HepG2 (cell line): ENCODE measurements at regions not wholly inside any gene's neighbourhood (a gene's known extent, or its start where the extent isn't known, plus 50 kb on each side); places are given as distances from the start of the nearest gene placed in this dataset.

Experiments used
- ATAC-seq: fragments of 200-7000 bp; cut with Tn5 transposase; 3 replicates; pipeline ENCODE4 v1.9.1; 2020; ENCODE audit warnings: mild to moderate bottlenecking, moderate library complexity
- BruUV-seq: library from RNA; stranded (reverse); fragments of 400-500 nt; replicated peaks from 2 replicates; lab custom pipeline; 2021; lab: Mats Ljungman, UMichigan
- CTCF ChIA-PET: fragments of 300-600 bp; formaldehyde crosslinking; extraction: SDS; loops from one replicate; lab custom pipeline; 2021; ENCODE audit warnings: low total read pairs, inconsistent platforms, low intra/inter-chr PET ratio; lab: Yijun Ruan, JAX
- POLR2A ChIA-PET: fragments of 350-600 bp; sonication (Branson Sonifier 250); formaldehyde crosslinking; loops from one replicate; lab custom pipeline; 2020; ENCODE audit warnings: antibody characterized with exemption, inconsistent platforms; lab: Yijun Ruan, JAX
- DNase-seq: peaks from one replicate; pipeline ENCODE4 v3.0.0-alpha.2; 2015; ENCODE audit warnings: low spot score
- FAIRE-seq: peaks from 3 replicates; lab custom pipeline; 2011; peaks lifted over from hg19 to GRCh38; lab: Jason Lieb, UNC
- H2AFZ ChIP-seq: one replicate; pipeline ENCODE4 v1.6.1; 2011; ENCODE audit warnings: low read length, inconsistent platforms
- H3K27ac ChIP-seq: fragments of 300-600 bp; 3 replicates; pipeline ENCODE4 v1.8.0; 2011; ENCODE audit warnings: mixed run types, mild to moderate bottlenecking, mixed read lengths, low read length, inconsistent platforms; ENCODE audit not compliant: insufficient read depth; ENCODE audit errors: extremely low read length
- H3K27me3 ChIP-seq, 2 experiments: fragments of 200-600 bp in 1 of 2; 2 replicates in 1 of 2; 3 replicates in 1 of 2; pipeline versions ENCODE4 v1.6.0 to v1.8.0; 2011; ENCODE audit warnings: low read length in 2 of 2, mild to moderate bottlenecking in 2 of 2, moderate library complexity in 2 of 2, inconsistent platforms in 1 of 2; ENCODE audit not compliant: insufficient read depth in 2 of 2, control insufficient read depth in 1 of 2
- H3K36me3 ChIP-seq, 2 experiments: fragments of 200-600 bp in 1 of 2; replicated peaks in 1 of 2; 2 replicates in 1 of 2; 3 replicates in 1 of 2; pipeline versions ENCODE4 v1.5.1 to v1.8.0; 2011; ENCODE audit warnings: low read length in 2 of 2, inconsistent platforms in 1 of 2; ENCODE audit not compliant: insufficient read depth in 2 of 2, control insufficient read depth in 1 of 2
- H3K4me1 ChIP-seq: 2 replicates; pipeline ENCODE4 v1.5.1; 2012; ENCODE audit warnings: low read length, inconsistent platforms; ENCODE audit not compliant: insufficient read depth
- H3K4me2 ChIP-seq: 2 replicates; pipeline ENCODE4 v1.6.0; 2011; ENCODE audit warnings: low read depth, low read length, inconsistent platforms
- H3K4me3 ChIP-seq, 3 experiments: fragments of 200-600 bp in 1 of 3; sonication (generic), shearing (Covaris generic) in 1 of 3; replicated peaks in 1 of 3; 2 replicates each; pipeline ENCODE4 v1.5.1; 2011 to 2016; ENCODE audit warnings: low read length in 3 of 3, inconsistent platforms in 2 of 3, low read depth in 2 of 3, mild to moderate bottlenecking in 2 of 3, control low read depth in 1 of 3, mixed read lengths in 1 of 3; ENCODE audit not compliant: insufficient read depth in 1 of 3
- H3K79me2 ChIP-seq: one replicate; pipeline ENCODE4 v1.6.1; 2011; ENCODE audit warnings: low read length, inconsistent platforms; ENCODE audit not compliant: insufficient read depth
- H3K9ac ChIP-seq: 2 replicates; pipeline ENCODE4 v1.6.0; 2011; ENCODE audit warnings: mild to moderate bottlenecking, low read depth, low read length, inconsistent platforms; ENCODE audit not compliant: insufficient read depth
- H3K9me3 ChIP-seq: 2 replicates; pipeline ENCODE4 v1.5.1; 2012; ENCODE audit warnings: mild to moderate bottlenecking, low read length
- H4K20me1 ChIP-seq: 2 replicates; pipeline ENCODE4 v1.6.0; 2011; ENCODE audit warnings: inconsistent platforms, mild to moderate bottlenecking, low read length, moderate library complexity; ENCODE audit not compliant: insufficient read depth
- CEBPG ChIP-seq: IDR thresholded peaks from 2 replicates; pipeline ENCODE4 v1.6.1; 2016
- FOSL1 ChIP-seq: sonication (generic); formaldehyde crosslinking; IDR thresholded peaks from 2 replicates; pipeline ENCODE4 v1.9.0; 2021; ENCODE audit warnings: missing genetic modification reagents, borderline replicate concordance
- HDAC6 ChIP-seq: fragments of 200-600 bp; sonication (generic); IDR thresholded peaks from 2 replicates; pipeline ENCODE4 v1.7.0; 2017; ENCODE audit warnings: mild to moderate bottlenecking, antibody characterized with exemption, low read length, low read depth
- MEF2D ChIP-seq: sonication (generic); formaldehyde crosslinking; IDR thresholded peaks from 2 replicates; pipeline ENCODE4 v1.5.1; 2020; ENCODE audit warnings: mild to moderate bottlenecking, missing genetic modification reagents
- NFE2 ChIP-seq: sonication (generic); formaldehyde crosslinking; IDR thresholded peaks from 2 replicates; pipeline ENCODE4 v1.4.0; 2020; ENCODE audit warnings: missing genetic modification reagents
- SIX1 ChIP-seq: sonication (generic); formaldehyde crosslinking; IDR thresholded peaks from 2 replicates; pipeline ENCODE4 v1.4.0; 2020; ENCODE audit warnings: missing genetic modification reagents, borderline replicate concordance
- in situ Hi-C: cut with HindIII; loops from 2 replicates; pipeline ENCODE4 v1.10.0; 2017; ENCODE audit warnings: low pct_unique_long_range_greater_than_20kb; ENCODE audit not compliant: extremely low pct_ligation_motif_present
- intact Hi-C: fragments of 100-400 bp; cut with micrococcal nuclease; formaldehyde crosslinking; loops from one replicate; pipeline ENCODE4 v1.10.0; 2022; ENCODE audit not compliant: unreplicated experiment
- TF ChIP-seq, protein P1 (sequence below): sonication (generic); formaldehyde crosslinking; IDR thresholded peaks from 2 replicates; pipeline ENCODE4 v1.4.0; 2020; ENCODE audit warnings: missing genetic modification reagents, borderline replicate concordance
- TF ChIP-seq, protein P2 (sequence below): sonication (generic); formaldehyde crosslinking; IDR thresholded peaks from 2 replicates; pipeline ENCODE4 v1.5.0; 2020; ENCODE audit warnings: mild to moderate bottlenecking, missing genetic modification reagents, borderline replicate concordance
- TF ChIP-seq, protein P3 (sequence below): sonication (generic); formaldehyde crosslinking; IDR thresholded peaks from 2 replicates; pipeline ENCODE4 v1.4.0; 2020; ENCODE audit warnings: missing genetic modification reagents

DNA sequence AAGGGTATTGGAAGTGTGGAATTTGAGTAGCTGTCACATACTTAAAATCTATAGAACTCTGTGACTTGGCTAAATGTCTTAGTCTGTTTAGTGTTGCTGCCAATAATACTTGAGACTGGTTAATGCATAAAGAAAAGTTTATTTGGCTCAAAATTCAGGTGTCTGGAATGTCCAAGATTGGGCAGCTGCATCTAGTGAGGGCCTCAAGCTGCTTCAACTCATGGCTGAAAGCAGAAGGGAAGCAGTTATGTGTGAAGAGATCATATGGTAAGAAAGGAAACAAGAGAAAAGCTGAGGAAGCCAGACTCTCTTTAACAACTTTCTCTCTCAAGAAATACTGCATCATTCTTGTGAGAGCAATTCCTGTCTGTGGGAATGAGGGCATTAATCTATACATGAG lies 1043.3 kb upstream of the CDH6 start:
- Histone ChIP-seq H3K27ac (no peak overlapping the region), H3K4me3 (no peak overlapping the region), H3K4me1 (no peaks in the 10 kb centered on the region), H3K4me2 (no peak overlapping the region), H3K27me3 (no peaks in the 10 kb centered on the region), H3K79me2 (no peaks in the 10 kb centered on the region), H3K9ac (no peak overlapping the region), H4K20me1 (no peaks in the 10 kb centered on the region), H2AFZ (no peak overlapping the region), H3K9me3 (peaks cover 34% of the 10 kb centered on the region), H3K36me3 (no peaks in the 10 kb centered on the region)
- CTCF ChIA-PET: no interaction called here
- no peak for FAIRE-seq
- TF ChIP-seq FOSL1: no peak
- TF ChIP-seq, protein P1, sequence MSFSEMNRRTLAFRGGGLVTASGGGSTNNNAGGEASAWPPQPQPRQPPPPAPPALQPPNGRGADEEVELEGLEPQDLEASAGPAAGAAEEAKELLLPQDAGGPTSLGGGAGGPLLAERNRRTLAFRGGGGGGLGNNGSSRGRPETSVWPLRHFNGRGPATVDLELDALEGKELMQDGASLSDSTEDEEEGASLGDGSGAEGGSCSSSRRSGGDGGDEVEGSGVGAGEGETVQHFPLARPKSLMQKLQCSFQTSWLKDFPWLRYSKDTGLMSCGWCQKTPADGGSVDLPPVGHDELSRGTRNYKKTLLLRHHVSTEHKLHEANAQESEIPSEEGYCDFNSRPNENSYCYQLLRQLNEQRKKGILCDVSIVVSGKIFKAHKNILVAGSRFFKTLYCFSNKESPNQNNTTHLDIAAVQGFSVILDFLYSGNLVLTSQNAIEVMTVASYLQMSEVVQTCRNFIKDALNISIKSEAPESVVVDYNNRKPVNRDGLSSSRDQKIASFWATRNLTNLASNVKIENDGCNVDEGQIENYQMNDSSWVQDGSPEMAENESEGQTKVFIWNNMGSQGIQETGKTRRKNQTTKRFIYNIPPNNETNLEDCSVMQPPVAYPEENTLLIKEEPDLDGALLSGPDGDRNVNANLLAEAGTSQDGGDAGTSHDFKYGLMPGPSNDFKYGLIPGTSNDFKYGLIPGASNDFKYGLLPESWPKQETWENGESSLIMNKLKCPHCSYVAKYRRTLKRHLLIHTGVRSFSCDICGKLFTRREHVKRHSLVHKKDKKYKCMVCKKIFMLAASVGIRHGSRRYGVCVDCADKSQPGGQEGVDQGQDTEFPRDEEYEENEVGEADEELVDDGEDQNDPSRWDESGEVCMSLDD: no peak
- TF ChIP-seq SIX1 (CRISPR knock-in tag): no peak
- BruUV-seq: no TSS peak
- intact Hi-C loops (no loop called here), in situ Hi-C loops (no loop called here)
- ATAC-seq: no peak
- no peak for DNase-seq
- POLR2A ChIA-PET: no interaction called here

DNA sequence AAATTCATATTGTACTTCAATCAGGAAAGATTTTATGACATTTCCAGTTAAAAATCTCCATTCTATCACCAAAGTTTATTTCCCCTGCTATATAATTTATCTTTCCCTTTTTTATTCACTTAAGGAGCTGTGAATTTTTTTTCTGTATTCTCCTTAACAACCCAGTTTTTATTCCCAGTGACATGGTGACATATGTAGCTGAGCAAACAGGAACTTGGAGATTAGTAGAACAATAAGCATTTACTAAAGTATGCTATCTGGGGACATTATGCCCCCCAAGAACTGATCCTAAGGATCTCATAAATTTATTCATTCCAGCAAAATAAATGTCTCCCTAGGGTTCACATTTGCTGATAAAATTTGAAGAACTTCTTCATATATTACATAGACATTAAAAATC lies 1044.0 kb upstream of the CDH6 start:
- FAIRE-seq (no peak), ATAC-seq (no peak), DNase-seq (no peak)
- no TSS peak for BruUV-seq
- Histone ChIP-seq H3K27ac (no peak overlapping the region), H2AFZ (no peak overlapping the region), H3K4me1 (no peaks in the 10 kb centered on the region), H3K4me3 (no peak overlapping the region), H4K20me1 (no peaks in the 10 kb centered on the region), H3K9ac (no peak overlapping the region), H3K79me2 (no peaks in the 10 kb centered on the region), H3K27me3 (no peaks in the 10 kb centered on the region), H3K9me3 (peaks cover 41% of the 10 kb centered on the region), H3K4me2 (no peak overlapping the region), H3K36me3 (no peaks in the 10 kb centered on the region)
- in situ Hi-C loops: no loop called here
- CTCF ChIA-PET: no interaction called here
- POLR2A ChIA-PET: no interaction called here
- intact Hi-C loops: no loop called here
- no peak for TF ChIP-seq HDAC6
- TF ChIP-seq MEF2D: no peak
- TF ChIP-seq NFE2 (CRISPR knock-in tag): no peak
- TF ChIP-seq, protein P2, sequence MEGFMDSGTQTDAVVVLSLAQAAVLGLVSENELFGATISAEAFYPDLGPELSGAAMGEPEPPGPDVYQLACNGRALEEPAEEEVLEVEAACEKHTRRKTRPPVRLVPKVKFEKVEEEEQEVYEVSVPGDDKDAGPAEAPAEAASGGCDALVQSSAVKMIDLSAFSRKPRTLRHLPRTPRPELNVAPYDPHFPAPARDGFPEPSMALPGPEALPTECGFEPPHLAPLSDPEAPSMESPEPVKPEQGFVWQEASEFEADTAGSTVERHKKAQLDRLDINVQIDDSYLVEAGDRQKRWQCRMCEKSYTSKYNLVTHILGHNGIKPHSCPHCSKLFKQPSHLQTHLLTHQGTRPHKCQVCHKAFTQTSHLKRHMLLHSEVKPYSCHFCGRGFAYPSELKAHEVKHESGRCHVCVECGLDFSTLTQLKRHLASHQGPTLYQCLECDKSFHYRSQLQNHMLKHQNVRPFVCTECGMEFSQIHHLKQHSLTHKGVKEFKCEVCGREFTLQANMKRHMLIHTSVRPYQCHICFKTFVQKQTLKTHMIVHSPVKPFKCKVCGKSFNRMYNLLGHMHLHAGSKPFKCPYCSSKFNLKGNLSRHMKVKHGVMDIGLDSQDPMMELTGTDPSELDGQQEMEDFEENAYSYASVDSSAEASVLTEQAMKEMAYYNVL: no peak
- TF ChIP-seq CEBPG (CRISPR knock-in tag): no peak
- TF ChIP-seq, protein P3, sequence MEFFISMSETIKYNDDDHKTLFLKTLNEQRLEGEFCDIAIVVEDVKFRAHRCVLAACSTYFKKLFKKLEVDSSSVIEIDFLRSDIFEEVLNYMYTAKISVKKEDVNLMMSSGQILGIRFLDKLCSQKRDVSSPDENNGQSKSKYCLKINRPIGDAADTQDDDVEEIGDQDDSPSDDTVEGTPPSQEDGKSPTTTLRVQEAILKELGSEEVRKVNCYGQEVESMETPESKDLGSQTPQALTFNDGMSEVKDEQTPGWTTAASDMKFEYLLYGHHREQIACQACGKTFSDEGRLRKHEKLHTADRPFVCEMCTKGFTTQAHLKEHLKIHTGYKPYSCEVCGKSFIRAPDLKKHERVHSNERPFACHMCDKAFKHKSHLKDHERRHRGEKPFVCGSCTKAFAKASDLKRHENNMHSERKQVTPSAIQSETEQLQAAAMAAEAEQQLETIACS (CRISPR knock-in tag): no peak
